ENCODE measurements at regions not wholly inside any gene's neighbourhood (a gene's known extent, or its start where the extent isn't known, plus 50 kb on each side); places are given as distances from the start of the nearest gene placed in this dataset.

- no peak for DNase-seq (ENCODE audit: low read depth in 3 of 3, low spot score in 1 of 3)
Observed at GRCh38 chr16:50996830-50997186, 154.3 kb downstream of the SALL1 start.

- DNase-seq (ENCODE audit: low read depth in 3 of 3, low spot score in 1 of 3), result no peak
Observed at GRCh38 chr16:50996166-50996829, 154.8 kb downstream of the SALL1 start.

- no peak for DNase-seq (ENCODE audit: low read depth in 3 of 3, low spot score in 1 of 3)
Observed at GRCh38 chr16:50994995-50995394, 156.1 kb downstream of the SALL1 start.

GRCh38 chr16:50992350-50993032, 158.6 kb downstream of the SALL1 start:
- DNase-seq (ENCODE audit: low read depth in 3 of 3, low spot score in 1 of 3), result no peak

- no peak for DNase-seq (ENCODE audit: low read depth in 3 of 3, low spot score in 1 of 3)
Observed at GRCh38 chr16:50991436-50991835, 159.6 kb downstream of the SALL1 start.

- DNase-seq (ENCODE audit: low read depth in 3 of 3, low spot score in 1 of 3), result no peak
Observed at GRCh38 chr16:50991006-50991405, 160.1 kb downstream of the SALL1 start.

GRCh38 chr16:50989047-50989446, 162.0 kb downstream of the SALL1 start:
- no peak for DNase-seq (ENCODE audit: low read depth in 3 of 3, low spot score in 1 of 3)

GRCh38 chr16:50988441-50988840, 162.6 kb downstream of the SALL1 start:
- DNase-seq (ENCODE audit: low read depth in 3 of 3, low spot score in 1 of 3), result no peak

GRCh38 chr16:50986453-50986852, 164.6 kb downstream of the SALL1 start:
- DNase-seq (ENCODE audit: low read depth in 3 of 3, low spot score in 1 of 3), result no peak

- no peak for DNase-seq (ENCODE audit: low read depth in 3 of 3, low spot score in 1 of 3)
Observed at GRCh38 chr16:50985733-50986132, 165.3 kb downstream of the SALL1 start.

GRCh38 chr16:50984688-50985087, 166.4 kb downstream of the SALL1 start:
- no peak for DNase-seq (ENCODE audit: low read depth in 3 of 3, low spot score in 1 of 3)

- DNase-seq (ENCODE audit: low read depth in 3 of 3, low spot score in 1 of 3), result no peak
Observed at GRCh38 chr16:50982808-50983207, 168.3 kb downstream of the SALL1 start.

- DNase-seq (ENCODE audit: low read depth in 3 of 3, low spot score in 1 of 3), result no peak
Observed at GRCh38 chr16:50981951-50982350, 169.1 kb downstream of the SALL1 start.

- no peak for DNase-seq (ENCODE audit: low read depth in 3 of 3, low spot score in 1 of 3)
Observed at GRCh38 chr16:50980666-50981065, 170.4 kb downstream of the SALL1 start.

- DNase-seq (ENCODE audit: low read depth in 3 of 3, low spot score in 1 of 3), result no peak
Observed at GRCh38 chr16:50979806-50980620, 171.1 kb downstream of the SALL1 start.

- DNase-seq (ENCODE audit: low read depth in 3 of 3, low spot score in 1 of 3), result no peak
Observed at GRCh38 chr16:50977138-50977537, 173.9 kb downstream of the SALL1 start.

- no peak for DNase-seq (ENCODE audit: low read depth in 3 of 3, low spot score in 1 of 3)
Observed at GRCh38 chr16:50974438-50975036, 176.5 kb downstream of the SALL1 start.

- no peak for DNase-seq (ENCODE audit: low read depth in 3 of 3, low spot score in 1 of 3)
Observed at GRCh38 chr16:50972876-50973275, 178.2 kb downstream of the SALL1 start.

GRCh38 chr16:50970281-50970680, 180.8 kb downstream of the SALL1 start:
- no peak for DNase-seq (ENCODE audit: low read depth in 3 of 3, low spot score in 1 of 3)

GRCh38 chr16:50967827-50968612, 183.1 kb downstream of the SALL1 start:
- no peak for DNase-seq (ENCODE audit: low read depth in 3 of 3, low spot score in 1 of 3)

- no peak for DNase-seq (ENCODE audit: low read depth in 3 of 3, low spot score in 1 of 3)
Observed at GRCh38 chr16:50964491-50964890, 186.6 kb downstream of the SALL1 start.
